Mucosa of descending colon (tissue), 3 donors: ENCODE measurements at regions not wholly inside any gene's neighbourhood (a gene's known extent, or its start where the extent isn't known, plus 50 kb on each side); places are given as distances from the start of the nearest gene placed in this dataset.
A peak's percentile ranks its signal among the peaks of the same experiment; 100 is the strongest.

Experiments used
- ATAC-seq: fragments of 200-7000 bp; cut with Tn5 transposase; one replicate; pipeline ENCODE4 v1.9.1; 2020; ENCODE audit warnings: mild to moderate bottlenecking, moderate library complexity
- DNase-seq, 3 donors: peaks; one replicate each; pipeline ENCODE4 v3.0.0-alpha.2; 2020
- H3K36me3 ChIP-seq: fragments of 200-600 bp; one replicate; pipeline ENCODE4 v1.8.0; 2021; ENCODE audit warnings: low read depth, mild to moderate bottlenecking
- H3K4me1 ChIP-seq: fragments of 200-600 bp; one replicate; pipeline ENCODE4 v1.8.0; 2021; ENCODE audit warnings: low read depth, mild to moderate bottlenecking
- H3K4me3 ChIP-seq: fragments of 200-600 bp; one replicate; pipeline ENCODE4 v1.8.0; 2021; ENCODE audit warnings: mild to moderate bottlenecking
- H3K9me3 ChIP-seq: fragments of 200-600 bp; one replicate; pipeline ENCODE4 v1.8.0; 2021; ENCODE audit warnings: mild to moderate bottlenecking
- CTCF ChIP-seq: fragments of 200-600 bp; IDR thresholded peaks from one replicate; pipeline ENCODE4 v1.8.0; 2022; ENCODE audit warnings: antibody characterized with exemption, mild to moderate bottlenecking
- intact Hi-C, 2 donors: fragments of 100-400 bp; cut with DNase I in 1 of 2; cut with micrococcal nuclease in 1 of 2; formaldehyde crosslinking; loops; one replicate each; pipeline versions ENCODE4 v1.11.0 to v1.11.1; 2022; cut with DNase I, micrococcal nuclease
- donor health status: DM: no; HTN: no; CAD: no; lungs with moderate emphysema.
- donor health status: DM: no; HTN: no; CAD: no.
- donor health status: DM: no; HTN: yes; CAD: no.

- Histone ChIP-seq H3K4me3 (no peak overlapping the region), H3K36me3 (no peaks in the 10 kb centered on the region), H3K4me1 (no peaks in the 10 kb centered on the region), H3K9me3 (no peaks in the 10 kb centered on the region)
- peak; percentile 43 for ATAC-seq
- DNase-seq = peak in 1 of 3 donors; percentile 18
- intact Hi-C loops = no loop called here
- no peak for TF ChIP-seq CTCF
Measured at GRCh38 chr2:18413676-18414396, 146.6 kb downstream of the RDH14 start.

DNA sequence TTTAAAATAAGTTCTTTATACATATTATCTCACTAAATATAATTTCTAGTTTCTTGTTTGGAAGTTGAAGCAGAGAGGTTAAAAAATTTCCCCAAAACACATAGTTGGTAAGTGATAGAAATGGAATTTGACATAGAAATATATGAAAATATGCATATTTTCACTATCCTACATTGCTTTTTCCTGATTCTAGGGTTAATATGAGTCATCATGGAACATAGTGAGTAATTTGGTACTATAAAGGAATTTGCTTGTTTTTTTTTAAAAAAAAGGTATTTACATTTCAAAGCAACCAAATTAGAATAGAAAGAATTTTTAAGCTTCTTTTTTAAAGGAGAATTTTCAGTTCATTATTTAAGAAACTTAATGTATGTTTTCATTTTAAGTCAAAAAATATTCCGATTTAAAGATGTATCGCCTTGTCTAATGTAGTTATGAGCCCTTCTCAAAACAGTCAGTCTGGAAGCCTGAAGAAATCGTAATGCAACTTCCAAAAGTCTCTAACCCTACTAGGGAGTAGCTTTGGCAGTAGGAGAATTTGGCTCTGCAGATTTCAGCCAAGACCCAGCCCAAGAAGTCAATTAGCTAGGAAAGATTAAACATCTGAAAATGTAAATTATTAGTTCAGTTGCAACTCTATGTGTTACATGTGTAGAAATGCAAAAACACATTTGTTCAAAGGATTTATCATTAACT is 147.3 kb downstream of the RDH14 start:
- no peak for ATAC-seq
- intact Hi-C loops = no loop called here

GRCh38 chr2:18411626-18412025 is 148.8 kb downstream of the RDH14 start:
- Histone ChIP-seq H3K4me1 (no peaks in the 10 kb centered on the region), H3K36me3 (no peaks in the 10 kb centered on the region), H3K4me3 (no peak overlapping the region), H3K9me3 (no peaks in the 10 kb centered on the region)
- intact Hi-C loops = no loop called here
- DNase-seq (no peak), ATAC-seq (no peak)
- no peak for TF ChIP-seq CTCF

More for the DNA sequence above, 147.3 kb downstream of the RDH14 start:
- Histone ChIP-seq H3K4me1 (no peaks in the 10 kb centered on the region), H3K9me3 (no peaks in the 10 kb centered on the region), H3K36me3 (no peaks in the 10 kb centered on the region), H3K4me3 (no peak overlapping the region)
- DNase-seq = no peak
- no peak for TF ChIP-seq CTCF

- TF ChIP-seq CTCF = no peak
- intact Hi-C loops = no loop called here
- DNase-seq (no peak), ATAC-seq (no peak)
- H3K36me3 ChIP-seq = no peaks in the 10 kb centered on the region
- no peaks in the 10 kb centered on the region for H3K9me3 ChIP-seq
- H3K4me1 ChIP-seq = no peaks in the 10 kb centered on the region
- H3K4me3 ChIP-seq = no peak overlapping the region
Measured at GRCh38 chr2:18410543-18410942, 149.9 kb downstream of the RDH14 start.

DNA sequence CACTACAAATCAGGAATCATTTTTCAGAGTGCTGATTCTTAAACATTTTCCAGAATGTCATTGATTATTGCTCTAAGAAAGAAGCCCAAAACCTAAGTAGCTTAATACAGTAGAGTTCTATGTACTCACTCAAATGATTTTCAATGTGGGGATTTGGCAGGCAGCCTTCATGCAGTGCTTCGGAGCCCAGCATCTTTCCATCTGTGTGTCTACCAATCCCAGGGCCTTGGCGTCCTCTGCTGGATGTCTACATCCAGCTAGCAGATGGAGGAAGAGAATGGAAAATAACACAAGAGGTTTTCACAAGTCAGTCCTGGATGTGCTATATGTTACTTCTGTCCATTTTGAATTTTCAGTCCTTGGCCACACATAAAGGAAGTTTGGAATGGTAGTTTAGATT is 151.8 kb downstream of the RDH14 start:
- intact Hi-C loops = no loop called here
- no peak for ATAC-seq

More for the DNA sequence above, 151.8 kb downstream of the RDH14 start:
- TF ChIP-seq CTCF = no peak
- no peak overlapping the region for H3K4me3 ChIP-seq
- H3K9me3 ChIP-seq = no peaks in the 10 kb centered on the region
- H3K4me1 ChIP-seq = no peaks in the 10 kb centered on the region
- H3K36me3 ChIP-seq = no peaks in the 10 kb centered on the region
- DNase-seq = no peak
